ENCODE measurements at regions not wholly inside any gene's neighbourhood (a gene's known extent, or its start where the extent isn't known, plus 50 kb on each side); places are given as distances from the start of the nearest gene placed in this dataset.

GRCh38 chr4:162683659-162684370 lies 482.9 kb downstream of the NAF1 start:
- no peak for TF ChIP-seq CTCF (IDR thresholded peaks at IDR 0.05)
- no peak for TF ChIP-seq POLR2A (IDR thresholded peaks at IDR 0.05)
- no peak for TF ChIP-seq POLR2AphosphoS5 (IDR thresholded peaks at IDR 0.05)
